WI38 (cell line): ENCODE measurements at regions not wholly inside any gene's neighbourhood (a gene's known extent, or its start where the extent isn't known, plus 50 kb on each side); places are given as distances from the start of the nearest gene placed in this dataset.
A peak's percentile ranks its signal among the peaks of the same experiment; 100 is the strongest.

Experiments used
- H3K4me3 ChIP-seq: 2 replicates; pipeline ENCODE4 v1.5.1; 2011; ENCODE audit warnings: low read depth, mild to moderate bottlenecking, control low read depth, low read length
- TF ChIP-seq, protein P1 (sequence below): IDR thresholded peaks from 2 replicates; pipeline ENCODE4 v1.5.1; 2012; ENCODE audit warnings: low read depth, mild to moderate bottlenecking, control low read depth, low read length

DNA sequence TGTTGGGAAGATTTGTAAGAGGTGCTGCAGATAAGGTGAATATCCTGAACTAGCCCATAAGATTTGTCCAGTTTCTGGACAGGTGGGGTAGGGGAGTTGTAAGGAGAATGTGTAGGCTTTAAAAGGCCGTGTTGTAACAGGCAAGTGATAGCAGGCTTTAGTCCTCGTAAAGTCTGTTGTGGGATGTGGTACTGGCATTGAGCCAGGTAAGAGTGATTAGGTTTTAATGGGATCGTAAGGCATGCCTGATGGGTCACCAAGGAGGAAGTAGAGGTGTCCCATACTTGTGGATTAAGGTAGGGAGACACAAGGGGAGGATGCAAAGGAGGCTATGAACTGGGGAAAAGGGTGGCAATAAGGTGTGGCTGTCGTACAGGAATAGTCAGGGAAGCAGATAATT is 256.9 kb upstream of the DKK2 start:
- H3K4me3 ChIP-seq: no peak overlapping the region

DNA sequence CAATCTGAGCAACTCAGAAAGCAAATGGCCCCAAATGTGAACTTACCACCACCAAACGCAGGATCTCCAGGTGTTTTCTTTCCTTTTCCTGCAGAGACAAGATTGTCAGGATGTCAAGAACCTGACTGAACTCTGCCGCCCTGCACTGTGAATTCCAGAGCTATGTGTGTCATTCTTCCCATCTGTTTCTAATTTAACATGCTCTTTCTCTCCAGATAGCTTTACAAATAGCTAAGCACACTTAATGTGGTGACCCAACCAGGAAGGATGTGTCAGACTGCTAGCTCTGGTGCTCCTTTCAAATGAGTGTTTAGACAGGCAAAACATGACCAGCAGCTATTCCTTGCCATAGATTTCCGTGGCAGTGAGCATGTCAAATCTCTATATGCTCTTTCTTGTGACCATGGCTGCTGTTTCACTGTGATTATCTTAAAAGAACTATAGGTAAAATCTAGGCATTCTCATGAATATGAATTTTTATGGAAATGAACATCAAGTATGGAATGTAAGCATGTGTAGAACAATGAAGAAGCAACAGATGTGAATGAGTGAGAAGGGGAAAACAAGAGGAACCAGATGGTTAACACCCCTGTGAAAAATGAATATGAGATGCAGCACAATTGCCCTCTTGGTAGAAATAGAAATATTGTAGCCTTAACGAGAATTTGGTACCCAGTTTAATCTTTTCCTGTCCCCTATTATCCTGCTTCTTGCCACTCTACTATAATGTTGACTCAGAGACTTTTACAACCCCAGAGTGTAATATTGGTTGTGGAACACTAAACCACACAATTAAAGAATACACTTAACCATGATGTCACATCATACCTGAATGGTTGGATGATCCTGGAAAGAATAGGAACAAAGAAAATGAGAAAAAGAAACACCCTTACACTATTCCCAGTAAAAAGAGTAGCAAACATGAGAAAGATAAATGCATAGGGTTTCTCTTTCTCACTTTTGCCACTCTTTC is 247.8 kb upstream of the DKK2 start:
- H3K4me3 ChIP-seq: peak overlapping the region; percentile 15; the same call in 1 of the 2 replicates
- TF ChIP-seq, protein P1, sequence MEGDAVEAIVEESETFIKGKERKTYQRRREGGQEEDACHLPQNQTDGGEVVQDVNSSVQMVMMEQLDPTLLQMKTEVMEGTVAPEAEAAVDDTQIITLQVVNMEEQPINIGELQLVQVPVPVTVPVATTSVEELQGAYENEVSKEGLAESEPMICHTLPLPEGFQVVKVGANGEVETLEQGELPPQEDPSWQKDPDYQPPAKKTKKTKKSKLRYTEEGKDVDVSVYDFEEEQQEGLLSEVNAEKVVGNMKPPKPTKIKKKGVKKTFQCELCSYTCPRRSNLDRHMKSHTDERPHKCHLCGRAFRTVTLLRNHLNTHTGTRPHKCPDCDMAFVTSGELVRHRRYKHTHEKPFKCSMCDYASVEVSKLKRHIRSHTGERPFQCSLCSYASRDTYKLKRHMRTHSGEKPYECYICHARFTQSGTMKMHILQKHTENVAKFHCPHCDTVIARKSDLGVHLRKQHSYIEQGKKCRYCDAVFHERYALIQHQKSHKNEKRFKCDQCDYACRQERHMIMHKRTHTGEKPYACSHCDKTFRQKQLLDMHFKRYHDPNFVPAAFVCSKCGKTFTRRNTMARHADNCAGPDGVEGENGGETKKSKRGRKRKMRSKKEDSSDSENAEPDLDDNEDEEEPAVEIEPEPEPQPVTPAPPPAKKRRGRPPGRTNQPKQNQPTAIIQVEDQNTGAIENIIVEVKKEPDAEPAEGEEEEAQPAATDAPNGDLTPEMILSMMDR: no peak

More for the DNA sequence above, 256.9 kb upstream of the DKK2 start:
- TF ChIP-seq, protein P1: no peak

- TF ChIP-seq, protein P1: no peak
- H3K4me3 ChIP-seq: no peak overlapping the region
Measured at GRCh38 chr4:107279733-107280132, 243.6 kb upstream of the DKK2 start.

- H3K4me3 ChIP-seq: no peak overlapping the region
- TF ChIP-seq, protein P1: no peak
Measured at GRCh38 chr4:107278791-107279483, 242.8 kb upstream of the DKK2 start.

DNA sequence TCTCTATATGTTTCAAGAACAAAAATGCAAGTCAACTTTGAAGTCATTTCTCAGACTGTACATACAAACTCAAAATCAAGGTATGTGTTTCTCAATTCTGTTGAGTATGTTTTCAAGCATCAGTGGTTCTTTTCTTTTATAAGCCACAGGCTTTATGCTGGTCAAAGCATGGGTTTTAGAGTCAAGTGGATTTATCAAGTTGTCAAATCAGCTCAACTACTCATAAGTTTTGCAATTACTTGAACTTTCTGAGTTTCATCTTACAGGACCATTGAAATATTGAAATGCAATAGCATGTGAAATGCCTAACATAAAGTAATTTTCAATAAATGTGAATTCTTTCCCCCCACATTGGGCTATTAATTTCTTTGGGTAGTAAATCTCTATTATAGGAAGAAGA is 239.9 kb upstream of the DKK2 start:
- TF ChIP-seq, protein P1: no peak
- H3K4me3 ChIP-seq: no peak overlapping the region

DNA sequence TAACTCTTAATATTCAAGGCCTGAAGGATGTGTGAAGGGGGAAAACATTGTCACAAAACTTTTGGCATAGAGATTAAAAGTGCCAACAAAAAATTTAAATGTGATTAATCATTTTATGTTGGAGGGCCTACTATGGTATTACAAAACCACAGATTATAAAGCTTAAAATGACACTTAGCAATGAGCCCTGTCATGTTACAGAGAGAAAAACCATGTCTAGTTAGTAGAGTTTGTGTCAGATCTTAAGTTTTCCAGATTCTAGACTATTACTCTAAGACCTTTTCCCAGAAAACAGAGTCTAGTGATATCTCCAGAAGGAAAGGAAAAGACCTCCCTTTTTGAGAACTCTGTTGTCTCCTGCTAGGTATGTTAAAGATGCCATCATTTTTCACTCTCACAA is 239.1 kb upstream of the DKK2 start:
- no peak overlapping the region for H3K4me3 ChIP-seq
- TF ChIP-seq, protein P1: no peak

DNA sequence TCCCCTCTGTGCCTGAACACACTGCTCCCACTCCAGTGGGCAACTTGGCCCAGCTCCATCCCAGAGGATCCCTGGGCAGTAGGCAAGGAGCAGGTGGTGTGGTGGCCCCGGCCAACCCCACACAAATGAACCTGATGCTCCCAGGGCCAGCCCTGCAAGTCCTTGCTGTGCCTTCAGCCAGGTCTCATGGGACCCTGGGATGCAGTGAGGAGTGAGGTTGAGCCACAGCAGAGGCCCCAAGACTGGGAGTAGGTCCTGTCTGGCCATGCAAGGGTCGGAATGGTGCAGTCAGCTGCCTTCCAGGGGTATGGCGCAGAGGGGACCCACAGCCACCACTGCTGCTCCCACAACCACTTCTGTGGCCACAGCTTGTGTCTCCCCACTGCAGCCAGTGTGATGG is 234.5 kb upstream of the DKK2 start:
- no peak overlapping the region for H3K4me3 ChIP-seq
- TF ChIP-seq, protein P1: no peak
